ENCODE measurements at regions not wholly inside any gene's neighbourhood (a gene's known extent, or its start where the extent isn't known, plus 50 kb on each side); places are given as distances from the start of the nearest gene placed in this dataset.

DNA sequence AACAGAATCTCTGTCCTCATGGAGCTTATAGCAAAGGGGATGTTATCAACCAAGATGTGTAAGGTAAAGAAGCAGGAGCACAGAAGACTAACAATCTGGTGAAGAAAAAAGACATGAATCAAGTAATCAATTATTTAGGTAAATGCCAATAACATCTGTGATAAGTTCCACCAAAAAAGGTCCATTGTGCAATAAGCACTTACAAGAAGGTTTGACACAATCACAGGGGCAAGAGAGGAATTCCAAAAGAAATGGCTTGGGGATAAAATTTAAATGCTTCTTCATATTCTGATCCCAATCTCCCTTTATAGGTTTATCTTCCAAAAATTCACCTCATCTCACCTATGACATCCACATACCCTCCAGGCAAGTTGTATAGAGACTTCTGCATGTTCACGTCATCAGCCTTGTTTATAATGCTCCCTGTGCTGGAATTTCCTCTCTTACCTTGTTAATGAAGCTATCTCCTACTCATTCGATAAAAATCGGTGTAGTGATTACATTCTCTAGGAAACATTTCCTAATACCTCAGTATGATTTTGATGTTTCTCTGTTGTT, 53.6 kb upstream of the DPT start:
- DNase-seq (ENCODE audit: low read depth, low spot score): no peak

DNA sequence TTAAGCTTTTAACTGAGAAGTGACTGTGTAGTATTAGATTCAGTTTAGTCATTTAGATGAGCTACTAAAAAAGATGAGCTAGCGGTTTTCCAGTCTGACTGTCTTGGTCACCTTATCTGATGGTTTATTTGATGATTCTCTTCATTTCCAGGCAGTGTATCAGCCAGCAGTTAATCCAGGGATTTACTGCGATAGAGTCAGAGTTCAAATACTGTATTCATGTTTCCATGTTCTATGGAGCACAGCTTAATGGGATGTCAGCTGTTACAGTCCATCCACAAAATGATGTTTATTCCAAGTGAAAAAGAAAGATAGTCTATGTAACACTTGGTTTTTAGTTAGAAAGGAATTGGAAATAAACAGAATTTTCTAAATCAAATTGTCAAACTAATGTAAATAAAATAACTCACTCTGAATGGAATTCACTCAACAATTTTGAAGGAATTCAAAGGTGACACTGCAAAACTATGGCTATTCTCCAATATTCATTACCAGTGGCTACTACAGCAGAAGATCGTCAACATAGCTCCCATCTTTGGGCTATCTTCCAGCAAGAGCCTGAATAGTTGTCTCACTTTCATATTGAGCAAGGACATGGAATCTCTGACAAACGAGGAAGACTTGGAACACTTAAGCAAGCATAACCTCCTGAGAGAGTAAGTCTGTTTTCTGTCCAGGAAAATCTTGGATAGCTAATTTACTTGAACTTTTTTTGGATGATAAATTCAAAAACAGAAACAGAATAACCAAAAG, 54.6 kb upstream of the DPT start:
- no peak for DNase-seq (ENCODE audit: low read depth, low spot score)

DNA sequence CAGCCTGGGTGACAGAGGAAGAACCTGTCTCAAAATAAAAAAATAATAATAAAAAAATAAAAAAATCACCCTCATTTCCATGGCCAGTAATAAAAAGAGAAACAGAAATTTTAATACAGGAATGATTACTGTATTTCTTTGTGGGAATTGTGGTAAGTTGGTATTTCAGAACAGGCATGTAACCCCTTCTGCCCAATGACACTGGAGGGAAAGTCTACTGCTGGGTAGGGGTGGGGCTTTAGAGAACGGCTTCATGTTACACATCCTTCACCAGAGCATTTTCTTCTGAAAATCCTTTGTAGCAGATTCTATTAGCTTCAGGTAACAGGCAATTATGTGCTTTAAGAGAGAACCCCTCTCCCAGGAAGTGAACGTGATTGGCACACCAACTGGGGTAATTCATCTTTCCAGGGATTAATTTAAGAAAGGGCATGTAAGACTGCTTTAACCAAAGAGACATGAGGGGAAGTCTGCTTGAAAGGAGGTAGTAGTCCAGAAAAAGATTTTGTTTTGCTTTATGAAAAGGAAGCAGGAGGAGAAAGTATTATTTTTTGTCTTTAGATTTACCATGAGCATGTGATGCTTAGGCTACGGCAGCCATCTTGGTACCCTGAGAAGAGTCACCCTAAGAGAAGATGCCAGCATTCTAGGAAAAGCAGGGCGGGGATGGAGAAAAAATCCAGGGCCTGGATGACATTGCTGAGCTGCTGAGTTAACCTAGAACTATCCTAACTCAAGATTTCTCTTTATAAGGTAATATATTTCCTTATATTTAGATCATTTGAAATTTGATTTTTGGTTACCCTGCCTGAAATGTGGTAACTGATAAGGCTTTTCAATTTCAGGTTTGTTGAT, 57.7 kb upstream of the DPT start:
- peak; percentile 12 for DNase-seq (ENCODE audit: low read depth, low spot score)

DNA sequence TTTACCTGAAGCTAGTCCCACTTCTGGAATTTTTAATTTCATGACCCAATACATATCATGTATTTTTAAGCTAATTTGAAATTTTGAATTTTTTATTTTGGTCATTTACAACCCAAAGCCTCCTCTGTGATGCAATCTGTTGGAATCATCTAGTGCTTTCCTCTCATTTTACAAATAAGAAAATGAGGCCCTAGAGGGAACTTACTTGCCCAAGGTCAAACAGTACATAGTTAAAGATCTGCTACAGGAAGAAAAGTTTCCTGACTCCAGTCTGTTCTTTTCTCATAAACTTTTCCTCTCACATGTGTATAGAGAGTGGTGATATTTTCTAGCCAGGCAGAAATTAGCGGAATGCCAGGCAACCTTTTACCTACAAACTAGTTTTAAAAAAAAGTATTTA, 59.3 kb upstream of the DPT start:
- DNase-seq (ENCODE audit: low read depth, low spot score): no peak

DNA sequence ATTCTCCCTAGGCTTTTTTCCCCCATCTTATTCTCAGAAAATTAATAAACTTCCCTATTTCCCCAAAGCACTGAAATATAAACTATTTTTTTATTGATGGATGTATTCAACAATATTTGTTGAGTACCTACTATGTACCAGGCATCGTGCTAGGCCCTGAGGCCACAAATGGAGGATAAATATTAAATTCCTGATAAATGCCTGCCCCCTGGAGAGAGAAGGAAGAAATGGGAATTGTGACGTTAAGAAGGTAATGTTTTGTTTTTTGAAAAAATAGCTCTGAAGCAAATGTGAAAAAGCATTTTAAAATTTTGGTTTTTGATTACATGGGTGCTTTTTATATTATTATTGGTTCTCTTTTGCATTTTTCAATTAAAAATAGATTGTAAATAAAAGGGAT, 60.5 kb upstream of the DPT start:
- no peak for DNase-seq (ENCODE audit: low read depth, low spot score)

DNA sequence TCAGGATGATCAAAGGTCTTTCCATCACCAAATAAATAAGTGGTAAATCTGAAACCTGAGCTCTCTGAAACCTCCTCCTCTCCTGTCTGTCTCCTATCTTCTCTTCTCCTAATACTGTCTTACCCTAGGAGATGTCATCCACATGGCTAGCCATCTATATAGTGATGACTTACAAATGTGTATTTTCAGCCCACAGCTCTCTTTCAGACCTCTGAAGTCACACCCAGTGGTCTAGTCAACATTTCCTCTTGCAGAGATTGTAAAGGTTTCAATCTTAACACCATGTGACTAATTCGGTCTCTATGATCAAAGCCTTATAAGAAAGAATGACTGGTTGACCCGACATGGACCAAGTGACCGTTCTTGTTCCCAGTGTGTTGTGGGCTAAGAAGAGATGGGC, 63.1 kb upstream of the DPT start:
- no peak for DNase-seq (ENCODE audit: low read depth, low spot score)

DNA sequence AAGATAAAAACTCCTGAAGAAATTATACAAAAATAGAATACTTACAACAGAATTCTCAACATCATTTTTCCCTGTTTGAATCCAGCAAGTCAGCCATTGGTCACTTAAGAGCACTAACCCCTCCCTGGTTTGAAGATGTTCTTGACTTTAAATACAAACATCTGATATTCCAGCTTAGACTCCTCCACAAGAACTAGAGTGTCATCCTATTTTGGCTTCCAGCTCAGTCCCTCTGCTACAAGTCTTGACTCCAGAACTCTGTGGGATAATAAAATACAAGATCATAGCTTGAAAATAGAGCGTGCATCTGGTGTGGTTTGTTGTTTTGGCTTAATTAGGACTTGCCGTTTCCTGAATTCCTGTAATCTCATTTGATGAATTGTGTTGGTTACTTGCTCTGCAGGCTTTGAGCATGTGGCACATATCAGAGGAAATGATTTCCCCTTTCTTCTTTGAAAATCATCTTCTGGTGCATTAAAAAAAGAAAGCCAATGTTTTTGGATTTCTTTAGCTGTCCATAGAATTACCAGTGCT, 63.7 kb upstream of the DPT start:
- DNase-seq (ENCODE audit: low read depth, low spot score): no peak

DNA sequence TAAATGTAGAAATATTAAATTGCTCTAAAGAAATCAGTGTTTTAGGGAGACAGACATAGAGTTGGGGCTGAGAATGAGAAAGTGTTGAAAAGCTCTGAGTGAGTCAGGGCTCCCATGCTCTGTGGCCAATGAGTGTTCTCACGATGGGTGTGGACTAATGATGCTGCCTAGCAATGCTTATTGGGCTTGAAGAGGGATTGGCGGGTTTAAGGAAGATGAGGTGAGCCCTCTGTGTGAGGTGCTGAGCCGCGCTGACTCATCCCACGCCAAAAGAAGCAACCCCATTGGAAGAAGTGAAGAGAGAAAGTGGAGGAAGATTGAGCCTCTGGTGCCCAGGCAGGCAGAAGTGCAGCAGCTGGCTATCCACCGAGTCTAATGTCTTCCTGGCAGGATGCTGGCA, 65.1 kb upstream of the DPT start:
- DNase-seq (ENCODE audit: low read depth, low spot score): no peak

DNA sequence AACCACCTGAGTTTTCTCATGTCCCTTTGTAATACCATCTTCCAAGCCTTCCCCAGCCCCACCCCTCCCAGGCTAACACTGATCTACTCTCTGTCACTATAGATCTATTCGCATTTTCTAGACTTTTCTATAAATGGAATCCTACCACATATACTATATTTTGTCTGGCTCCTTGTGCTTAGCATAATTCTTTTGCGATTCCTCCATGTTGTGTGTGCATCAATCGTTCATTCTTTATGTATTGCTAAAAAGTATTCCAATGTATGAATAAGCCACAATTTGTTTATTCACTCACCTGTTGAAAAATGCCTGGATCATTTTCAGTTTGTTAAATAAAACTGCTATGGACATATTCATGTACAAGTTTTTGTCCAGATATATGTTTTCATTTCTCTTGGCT, 66.7 kb upstream of the DPT start:
- no peak for DNase-seq (ENCODE audit: low read depth, low spot score)

DNA sequence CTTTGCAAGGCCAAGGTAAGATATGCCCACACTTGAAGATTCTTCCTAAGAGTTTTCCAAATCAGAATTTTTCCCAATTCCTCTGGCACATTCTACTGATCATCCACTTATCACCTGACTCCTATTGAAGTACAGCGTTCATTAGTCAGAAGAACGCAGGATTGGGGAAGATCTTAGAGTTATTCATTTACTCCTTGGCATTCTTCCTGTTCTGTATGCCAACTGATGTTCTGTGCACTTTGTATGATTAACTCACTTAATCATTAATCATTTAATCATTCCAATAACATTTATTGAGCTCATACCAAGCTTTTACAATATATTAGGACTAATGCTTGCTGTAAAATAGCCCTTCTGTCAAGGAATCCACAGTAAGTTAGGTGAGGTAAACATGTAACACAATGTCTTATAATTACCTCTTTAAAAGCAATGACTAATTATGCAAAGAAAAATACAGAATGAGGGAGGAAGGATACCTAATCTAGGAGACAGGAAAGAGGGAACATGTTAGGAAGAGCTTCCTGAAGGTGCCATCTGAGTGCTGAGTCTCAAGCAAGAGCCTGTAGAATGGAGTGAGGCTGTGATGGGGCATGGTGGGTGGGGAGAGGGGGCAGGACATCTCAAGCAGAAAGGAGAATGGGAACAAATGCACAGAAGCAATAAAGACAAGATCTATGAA, 71.1 kb upstream of the DPT start:
- DNase-seq (ENCODE audit: low read depth, low spot score): no peak

DNA sequence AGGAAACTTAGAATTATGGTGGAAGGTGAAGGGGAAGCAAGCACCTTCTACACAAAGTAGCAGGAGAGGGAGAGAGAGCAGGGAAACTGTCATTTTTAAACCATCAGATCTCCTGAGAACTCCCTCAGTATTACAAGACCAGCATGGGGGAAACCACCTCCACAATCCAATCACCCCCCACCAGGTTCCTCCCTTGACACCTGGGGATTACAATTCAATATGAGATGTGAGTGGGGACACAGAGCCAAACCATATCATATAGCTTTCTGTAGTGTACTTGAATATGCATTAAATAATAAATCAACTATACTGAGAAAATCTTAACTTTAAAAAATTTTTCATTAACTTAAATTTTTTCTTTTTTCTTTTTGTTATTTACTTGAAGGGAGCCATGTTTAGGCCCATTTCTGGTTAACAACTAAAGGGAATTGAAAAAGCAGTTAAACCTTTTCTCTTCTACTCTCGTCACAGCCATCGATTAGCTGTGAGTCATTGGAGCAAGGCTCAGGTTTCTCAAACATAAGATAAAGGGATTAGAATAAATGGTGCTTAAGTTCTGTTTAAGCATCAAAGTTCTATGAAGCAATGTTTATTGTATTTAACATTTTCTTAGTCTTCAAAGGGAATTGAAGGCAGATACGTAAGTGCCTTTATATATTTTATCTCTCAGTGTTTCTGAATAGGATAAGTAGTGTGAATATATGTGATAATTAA, 72.2 kb upstream of the DPT start:
- no peak for DNase-seq (ENCODE audit: low read depth, low spot score)

DNA sequence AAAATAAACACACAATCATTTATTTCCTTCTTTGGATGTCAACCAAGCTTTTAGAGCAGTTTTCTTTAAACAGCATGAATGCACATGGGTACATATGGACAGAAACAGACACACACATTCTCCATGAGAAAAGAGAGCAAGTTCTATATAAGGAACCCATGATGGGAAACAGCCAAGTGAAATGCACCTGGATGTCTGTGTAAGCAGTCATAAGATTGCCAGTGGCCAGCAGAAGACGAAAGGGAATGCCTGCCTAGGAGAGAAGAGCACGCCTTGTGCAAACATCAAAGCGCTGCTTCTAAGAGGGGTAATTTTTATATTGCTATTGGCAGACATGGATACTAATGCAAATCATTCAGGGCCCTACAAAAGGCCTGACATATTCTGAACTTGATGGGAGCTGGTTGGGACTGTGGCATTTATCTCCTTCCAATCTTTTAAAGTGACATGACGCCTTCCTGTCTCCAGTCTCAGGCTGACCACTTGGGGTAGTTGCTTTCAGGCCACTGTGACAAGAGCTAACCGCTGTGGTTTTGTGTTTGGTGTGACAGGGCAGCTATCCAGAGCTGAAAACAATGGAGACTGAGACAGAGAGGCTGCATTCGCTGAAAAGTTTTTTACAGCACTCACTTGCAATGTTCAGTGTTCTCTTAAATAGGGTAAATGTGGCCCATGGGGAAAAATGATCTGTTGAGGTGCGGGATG, 75.0 kb upstream of the DPT start:
- peak; percentile 59 for DNase-seq (ENCODE audit: low read depth, low spot score)

DNA sequence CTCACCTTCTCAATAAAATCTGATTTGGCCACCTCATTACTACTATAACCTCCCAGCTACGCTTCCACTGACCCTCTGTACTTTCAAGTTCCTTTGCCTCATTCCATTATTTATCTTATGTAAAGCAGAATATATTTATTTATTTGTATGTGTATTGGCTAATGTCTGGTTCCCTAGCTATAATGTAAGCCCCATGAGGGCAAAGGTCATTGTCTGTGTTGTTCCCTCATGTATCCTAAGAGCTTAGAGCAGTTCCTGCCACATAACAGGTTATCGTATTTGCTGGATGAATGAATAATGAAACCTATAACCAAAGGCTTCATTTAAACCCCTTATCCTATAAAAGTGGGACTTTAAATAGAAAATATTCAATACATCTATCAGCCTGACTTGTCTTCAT, 77.9 kb upstream of the DPT start:
- DNase-seq (ENCODE audit: low read depth, low spot score): no peak

DNA sequence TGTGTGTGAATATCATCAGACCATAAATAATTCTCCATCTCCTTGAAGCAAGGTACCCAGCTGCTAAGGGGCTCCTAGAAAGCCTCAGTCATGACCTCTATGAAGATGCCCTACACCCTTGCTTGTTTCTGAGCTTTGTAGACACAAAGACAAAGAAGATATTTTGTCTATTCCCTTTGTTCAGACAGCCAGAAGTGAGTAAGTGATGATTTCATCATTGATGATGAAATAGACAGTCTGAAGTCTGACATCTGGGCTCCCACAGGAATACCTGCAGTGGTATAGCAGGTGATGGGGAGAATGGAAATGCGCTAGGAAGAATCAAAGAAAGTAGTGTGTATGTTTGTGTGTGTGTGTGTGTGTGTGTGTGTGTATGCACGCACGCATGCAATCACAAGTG, 82.2 kb upstream of the DPT start:
- no peak for DNase-seq (ENCODE audit: low read depth, low spot score)

DNA sequence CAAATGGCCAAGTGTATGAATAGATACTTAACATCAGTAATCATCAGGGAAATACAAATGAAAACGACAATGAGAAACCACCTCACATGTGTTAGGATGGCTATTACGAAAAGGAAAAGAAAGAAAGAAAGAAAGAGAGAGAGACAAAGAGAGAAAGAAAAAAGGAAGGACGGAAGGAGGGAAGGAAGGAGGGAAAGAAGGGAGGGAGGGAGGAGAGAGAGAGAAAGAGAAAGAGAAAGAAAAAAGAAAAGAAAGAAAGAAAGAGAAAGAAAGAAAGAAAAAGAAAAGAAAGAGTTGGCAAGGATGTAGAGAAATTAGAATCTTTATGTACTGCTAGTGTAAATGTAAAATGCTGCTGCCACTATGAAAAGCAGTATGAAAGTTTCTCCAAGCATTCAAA, 90.7 kb upstream of the DPT start:
- DNase-seq (ENCODE audit: low read depth, low spot score): no peak

DNA sequence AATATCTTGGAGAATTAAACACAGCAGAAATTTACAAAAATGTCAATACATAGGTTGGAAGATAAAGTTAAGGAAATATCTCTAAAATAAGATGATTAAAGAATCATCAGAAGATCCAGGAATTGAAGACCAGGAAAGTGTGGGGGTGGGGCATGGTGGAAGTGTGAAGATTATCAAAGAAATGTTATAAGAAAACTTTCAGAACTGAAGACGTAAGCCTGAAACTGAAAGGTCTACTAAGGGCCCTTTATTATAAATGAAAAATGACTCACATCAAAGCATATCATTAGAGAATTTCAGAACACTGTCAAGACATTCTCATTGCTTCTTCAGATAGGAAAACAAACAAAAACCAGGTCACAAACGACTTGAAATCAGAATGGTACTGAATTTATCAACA, 92.4 kb upstream of the DPT start:
- no peak for DNase-seq (ENCODE audit: low read depth, low spot score)

DNA sequence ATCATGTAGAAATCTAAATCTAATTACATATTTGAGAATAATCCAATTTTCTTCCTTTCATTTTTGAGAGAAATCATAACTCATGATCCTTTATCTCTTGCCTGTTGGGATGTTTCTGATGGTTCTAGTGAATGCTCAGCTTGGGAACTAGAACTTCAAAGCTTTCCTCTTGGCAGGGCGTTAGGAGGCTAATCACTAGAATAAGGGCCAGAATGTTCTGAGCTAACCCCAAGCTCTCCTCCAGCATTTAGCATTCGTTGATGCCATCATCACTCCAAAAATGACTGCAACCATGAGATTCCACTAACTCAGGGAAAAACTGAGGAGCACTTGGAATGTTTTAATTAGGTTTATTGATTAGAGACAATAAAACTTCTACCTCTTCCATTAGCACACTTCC, 93.9 kb upstream of the DPT start:
- no peak for DNase-seq (ENCODE audit: low read depth, low spot score)

DNA sequence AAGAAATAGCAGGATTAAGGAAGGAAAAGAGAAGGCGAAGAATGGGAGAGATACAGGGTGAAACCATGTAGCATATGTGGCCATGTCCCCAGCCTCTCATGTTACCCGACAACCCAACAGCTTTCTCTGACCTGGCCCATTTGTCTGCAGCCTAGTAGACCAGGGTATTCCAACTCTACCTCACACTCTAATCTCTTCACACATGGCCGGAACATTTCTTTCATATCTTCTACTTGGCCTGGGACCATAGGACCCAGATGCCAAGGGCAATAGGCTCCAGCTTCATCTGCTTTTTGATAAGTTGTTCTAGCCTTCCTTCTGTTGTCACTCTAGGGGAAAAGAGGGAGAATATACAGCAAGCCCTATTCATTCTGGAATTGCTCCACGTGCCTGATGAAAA, 95.0 kb upstream of the DPT start:
- DNase-seq (ENCODE audit: low read depth, low spot score): no peak

DNA sequence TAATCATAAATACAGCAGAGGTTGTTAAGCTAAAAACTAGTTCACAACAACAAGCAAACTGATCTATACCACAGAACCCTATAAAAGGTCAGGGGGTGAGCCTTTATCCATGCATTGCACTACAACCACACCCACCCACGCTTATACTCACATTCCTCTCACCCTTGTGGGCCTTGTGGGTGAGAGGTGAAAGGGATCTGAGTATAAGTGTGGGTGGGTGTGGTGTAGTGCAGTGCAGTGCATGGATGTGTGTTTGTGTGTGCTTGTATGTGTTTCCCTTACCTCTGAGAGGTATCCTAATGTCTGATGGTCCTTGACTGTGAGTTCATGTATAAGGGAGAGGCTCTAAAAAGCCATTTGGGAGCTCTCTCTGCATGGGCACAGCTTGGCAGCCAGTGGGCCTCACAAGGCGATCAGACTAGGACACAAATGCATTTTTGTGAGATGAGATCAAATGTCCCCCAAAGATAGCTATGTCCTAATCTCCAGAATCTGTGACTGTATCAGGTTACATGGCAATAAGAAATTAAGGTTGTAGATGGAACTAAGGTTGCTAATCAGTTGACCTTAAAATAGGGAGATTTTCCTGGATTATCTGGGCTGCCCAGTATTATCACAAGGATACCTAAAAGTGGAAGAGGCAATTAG, 95.5 kb upstream of the DPT start:
- no peak for DNase-seq (ENCODE audit: low read depth, low spot score)

DNA sequence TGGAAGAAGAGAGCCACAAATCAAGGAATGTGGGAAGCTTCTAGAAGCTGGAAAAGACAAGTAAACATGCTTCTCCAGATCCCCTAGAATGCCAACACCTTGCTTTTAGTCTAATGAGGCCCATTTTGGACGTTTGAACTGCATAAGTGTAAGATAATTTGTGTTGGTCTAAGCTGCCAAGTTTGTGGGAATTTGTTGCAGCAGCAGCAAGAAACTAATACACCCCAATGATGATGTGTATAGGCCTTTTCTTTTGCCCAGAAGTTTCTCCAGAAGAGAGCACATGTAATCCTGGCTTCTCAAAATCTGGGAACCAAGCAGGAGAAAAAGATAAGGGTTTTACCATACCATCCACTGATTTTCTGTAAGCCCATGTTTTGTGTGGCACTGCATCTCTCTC, 96.1 kb upstream of the DPT start:
- no peak for DNase-seq (ENCODE audit: low read depth, low spot score)

Measured in astrocyte of the hippocampus (primary cell).